ENCODE measurements at regions not wholly inside any gene's neighbourhood (a gene's known extent, or its start where the extent isn't known, plus 50 kb on each side); places are given as distances from the start of the nearest gene placed in this dataset.

DNA sequence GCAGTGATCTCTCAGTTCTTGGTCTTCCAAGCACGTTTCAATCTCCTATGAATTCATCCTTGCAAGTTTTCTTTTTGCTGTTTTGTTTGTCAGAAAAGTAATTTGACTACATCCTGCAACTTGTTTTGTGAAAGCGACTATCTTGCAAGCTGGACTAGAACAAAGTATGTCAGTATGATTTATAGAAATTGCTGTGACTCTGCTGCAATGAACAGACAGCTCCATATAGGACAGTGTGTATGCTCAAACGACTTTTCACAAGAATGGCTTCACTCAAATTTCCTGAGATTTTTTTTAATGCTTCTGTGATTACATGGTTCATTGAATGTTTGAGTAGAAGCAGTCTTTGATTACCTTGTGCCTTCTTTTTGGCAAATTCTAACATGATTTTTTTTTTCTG, 123.5 kb upstream of the TRHDE start:
- TF ChIP-seq FOXP2 (optimal IDR thresholded peaks at IDR 0.05; ENCODE audit: control extremely low read depth, extremely low read length, insufficient read depth) (no peak), EZH2 (IDR thresholded peaks at IDR 0.05) (no peak), POLR2AphosphoS5 (IDR thresholded peaks at IDR 0.05; ENCODE audit: borderline replicate concordance, low read depth, low read length) (no peak)

Data from SK-N-MC (cell line).